Nephron (organoid): ENCODE measurements at regions not wholly inside any gene's neighbourhood (a gene's known extent, or its start where the extent isn't known, plus 50 kb on each side); places are given as distances from the start of the nearest gene placed in this dataset.
"Not testable (repeated sequence)": the region's sequence is repeated elsewhere in the genome, so short reads cannot be mapped to it uniquely, and the experiment has no call there.

Source experiments
- H3K27ac Mint-ChIP-seq, 3 experiments: 2 replicates each; pipeline ENCODE4 v1.8.0; 2020; ENCODE audit warnings: mixed read lengths in 3 of 3, mild to moderate bottlenecking in 2 of 3, moderate library complexity in 1 of 3
- H3K27me3 Mint-ChIP-seq: 2 replicates; pipeline ENCODE4 v1.8.0; 2021; ENCODE audit warnings: low read depth, mild to moderate bottlenecking, moderate library complexity, mixed read lengths
- H3K36me3 Mint-ChIP-seq: 2 replicates; pipeline ENCODE4 v1.8.0; 2020; ENCODE audit warnings: low read depth, mixed read lengths
- H3K4me1 Mint-ChIP-seq: 2 replicates; pipeline ENCODE4 v1.8.0; 2020; ENCODE audit warnings: mixed read lengths
- H3K4me3 Mint-ChIP-seq, 3 experiments: 2 replicates each; pipeline ENCODE4 v1.8.0; 2020; ENCODE audit warnings: mild to moderate bottlenecking in 3 of 3, mixed read lengths in 3 of 3, moderate library complexity in 2 of 3
- H3K9me3 Mint-ChIP-seq: 2 replicates; pipeline ENCODE4 v1.8.0; 2020; ENCODE audit warnings: mixed read lengths
- CTCF ChIP-seq, 3 experiments: fragments of 200-600 bp; sonication (generic); IDR thresholded peaks; one replicate each; pipeline ENCODE4 v1.5.0; 2021; ENCODE audit warnings: antibody characterized with exemption in 3 of 3; ENCODE audit not compliant: unreplicated experiment in 3 of 3

- Mint-ChIP-seq H3K4me1 (no peaks in the 10 kb centered on the region), H3K27me3 (peaks cover 13% of the 10 kb centered on the region), H3K27ac (no peak overlapping the region), H3K4me3 (no peak overlapping the region), H3K9me3 (peaks cover 28% of the 10 kb centered on the region), H3K36me3 (peaks cover 7% of the 10 kb centered on the region)
- no peak for TF ChIP-seq CTCF (IDR thresholded peaks at IDR 0.05; ENCODE audit: unreplicated experiment in 3 of 3)
Observed at GRCh38 chr2:118748245-118748885, 99.1 kb downstream of the EN1 start.

GRCh38 chr2:118747637-118748036, 99.8 kb downstream of the EN1 start:
- peaks cover 31% of the 10 kb centered on the region for H3K9me3 Mint-ChIP-seq
- H3K27ac Mint-ChIP-seq: no peak overlapping the region
- peaks cover 7% of the 10 kb centered on the region for H3K36me3 Mint-ChIP-seq
- no peak for TF ChIP-seq CTCF (IDR thresholded peaks at IDR 0.05; ENCODE audit: unreplicated experiment in 3 of 3)
- H3K27me3 Mint-ChIP-seq: peaks cover 13% of the 10 kb centered on the region
- H3K4me3 Mint-ChIP-seq: no peak overlapping the region
- H3K4me1 Mint-ChIP-seq: no peaks in the 10 kb centered on the region

GRCh38 chr2:118747066-118747465, 100.4 kb downstream of the EN1 start:
- Mint-ChIP-seq H3K9me3 (peaks cover 35% of the 10 kb centered on the region), H3K4me1 (no peaks in the 10 kb centered on the region), H3K27me3 (peaks cover 8% of the 10 kb centered on the region), H3K4me3 (no peak overlapping the region), H3K36me3 (peaks cover 7% of the 10 kb centered on the region), H3K27ac (no peak overlapping the region)
- no peak for TF ChIP-seq CTCF (IDR thresholded peaks at IDR 0.05; ENCODE audit: unreplicated experiment in 3 of 3)

GRCh38 chr2:118744682-118745181, 102.7 kb downstream of the EN1 start:
- not testable (repeated sequence) for H3K36me3 Mint-ChIP-seq, H3K27ac Mint-ChIP-seq, H3K4me3 Mint-ChIP-seq, H3K27me3 Mint-ChIP-seq, H3K4me1 Mint-ChIP-seq
- H3K9me3 Mint-ChIP-seq: peaks cover 36% of the 10 kb centered on the region

- TF ChIP-seq CTCF (IDR thresholded peaks at IDR 0.05; ENCODE audit: unreplicated experiment in 3 of 3): no peak
- Mint-ChIP-seq H3K4me1 (peaks cover 18% of the 10 kb centered on the region), H3K4me3 (no peak overlapping the region)
Observed at GRCh38 chr2:118738524-118739308, 108.7 kb downstream of the EN1 start.

GRCh38 chr2:118738106-118738505, 109.3 kb downstream of the EN1 start:
- H3K9me3 Mint-ChIP-seq: peaks cover 10% of the 10 kb centered on the region
- H3K4me1 Mint-ChIP-seq: peaks cover 18% of the 10 kb centered on the region
- H3K27me3 Mint-ChIP-seq: no peaks in the 10 kb centered on the region
- H3K36me3 Mint-ChIP-seq: no peaks in the 10 kb centered on the region
- H3K4me3 Mint-ChIP-seq: no peak overlapping the region
- no peak overlapping the region for H3K27ac Mint-ChIP-seq
- no peak for TF ChIP-seq CTCF (IDR thresholded peaks at IDR 0.05; ENCODE audit: unreplicated experiment in 3 of 3)

More at GRCh38 chr2:118738524-118739308, 108.7 kb downstream of the EN1 start:
- Mint-ChIP-seq H3K9me3 (peaks cover 15% of the 10 kb centered on the region), H3K27ac (peak overlapping the region in 2 of 3 experiments; percentile 3 to 65), H3K27me3 (peaks cover 2% of the 10 kb centered on the region), H3K36me3 (no peaks in the 10 kb centered on the region)
